ENCODE measurements at regions not wholly inside any gene's neighbourhood (a gene's known extent, or its start where the extent isn't known, plus 50 kb on each side); places are given as distances from the start of the nearest gene placed in this dataset.
"Not testable (repeated sequence)": the region's sequence is repeated elsewhere in the genome, so short reads cannot be mapped to it uniquely, and the experiment has no call there.

- not testable (repeated sequence) for H3K27ac ChIP-seq (ENCODE audit: poor library complexity, severe bottlenecking)
Measured at GRCh38 chr5:86302643-86303042, 315.1 kb upstream of the COX7C start.

GRCh38 chr5:86305050-86305449 is 312.7 kb upstream of the COX7C start:
- ATAC-seq (ENCODE audit: low read depth), result 0 out of 3 replicates have a peak, but pooled peaks have one; percentile 50
- not testable (repeated sequence) for DNase-seq (ENCODE audit: low spot score); H3K9me3 ChIP-seq (ENCODE audit: severe bottlenecking); H3K4me1 ChIP-seq (ENCODE audit: insufficient read depth, poor library complexity, severe bottlenecking); H3K36me3 ChIP-seq (ENCODE audit: low read depth); H3K4me3 ChIP-seq (ENCODE audit: severe bottlenecking); H3K27ac ChIP-seq (ENCODE audit: poor library complexity, severe bottlenecking)
- H3K27me3 ChIP-seq (ENCODE audit: insufficient read depth, poor library complexity, severe bottlenecking), result peaks cover 15% of the 10 kb centered on the region
- peak; percentile 73 for TF ChIP-seq CTCF (IDR thresholded peaks at IDR 0.05; ENCODE audit: poor library complexity, severe bottlenecking)

More at GRCh38 chr5:86302643-86303042, 315.1 kb upstream of the COX7C start:
- not testable (repeated sequence) for H3K4me3 ChIP-seq (ENCODE audit: severe bottlenecking); ATAC-seq (ENCODE audit: low read depth); H3K27me3 ChIP-seq (ENCODE audit: insufficient read depth, poor library complexity, severe bottlenecking); H3K36me3 ChIP-seq (ENCODE audit: low read depth); H3K4me1 ChIP-seq (ENCODE audit: insufficient read depth, poor library complexity, severe bottlenecking); DNase-seq (ENCODE audit: low spot score); H3K9me3 ChIP-seq (ENCODE audit: severe bottlenecking)

- H3K9me3 ChIP-seq (ENCODE audit: severe bottlenecking), result no peaks in the 10 kb centered on the region
- ATAC-seq (ENCODE audit: low read depth) (no peak), DNase-seq (ENCODE audit: low spot score) (no peak)
- no peaks in the 10 kb centered on the region for H3K27me3 ChIP-seq (ENCODE audit: insufficient read depth, poor library complexity, severe bottlenecking)
- no peak overlapping the region for H3K27ac ChIP-seq (ENCODE audit: poor library complexity, severe bottlenecking)
- H3K4me3 ChIP-seq (ENCODE audit: severe bottlenecking), result no peak overlapping the region
- no peak for TF ChIP-seq CTCF (IDR thresholded peaks at IDR 0.05; ENCODE audit: poor library complexity, severe bottlenecking)
- H3K36me3 ChIP-seq (ENCODE audit: low read depth), result no peaks in the 10 kb centered on the region
- no peaks in the 10 kb centered on the region for H3K4me1 ChIP-seq (ENCODE audit: insufficient read depth, poor library complexity, severe bottlenecking)
Measured at GRCh38 chr5:86314951-86315350, 302.8 kb upstream of the COX7C start.

- no peak overlapping the region for H3K4me3 ChIP-seq (ENCODE audit: severe bottlenecking)
- no peak for ATAC-seq (ENCODE audit: low read depth)
Measured at GRCh38 chr5:86320266-86320665, 297.5 kb upstream of the COX7C start.

GRCh38 chr5:86329318-86329717 is 288.4 kb upstream of the COX7C start:
- H3K27ac ChIP-seq (ENCODE audit: poor library complexity, severe bottlenecking), result no peak overlapping the region
- no peak for ATAC-seq (ENCODE audit: low read depth)
- no peaks in the 10 kb centered on the region for H3K36me3 ChIP-seq (ENCODE audit: low read depth)
- no peak for DNase-seq (ENCODE audit: low spot score)
- TF ChIP-seq CTCF (IDR thresholded peaks at IDR 0.05; ENCODE audit: poor library complexity, severe bottlenecking), result no peak
- no peaks in the 10 kb centered on the region for H3K4me1 ChIP-seq (ENCODE audit: insufficient read depth, poor library complexity, severe bottlenecking)
- H3K4me3 ChIP-seq (ENCODE audit: severe bottlenecking), result no peak overlapping the region
- no peaks in the 10 kb centered on the region for H3K9me3 ChIP-seq (ENCODE audit: severe bottlenecking)
- peaks cover 1% of the 10 kb centered on the region for H3K27me3 ChIP-seq (ENCODE audit: insufficient read depth, poor library complexity, severe bottlenecking)

More at GRCh38 chr5:86320266-86320665, 297.5 kb upstream of the COX7C start:
- Histone ChIP-seq H3K36me3 (ENCODE audit: low read depth) (no peaks in the 10 kb centered on the region), H3K4me1 (ENCODE audit: insufficient read depth, poor library complexity, severe bottlenecking) (no peaks in the 10 kb centered on the region), H3K27ac (ENCODE audit: poor library complexity, severe bottlenecking) (no peak overlapping the region), H3K9me3 (ENCODE audit: severe bottlenecking) (no peaks in the 10 kb centered on the region), H3K27me3 (ENCODE audit: insufficient read depth, poor library complexity, severe bottlenecking) (peaks cover 14% of the 10 kb centered on the region)
- DNase-seq (ENCODE audit: low spot score), result no peak
- no peak for TF ChIP-seq CTCF (IDR thresholded peaks at IDR 0.05; ENCODE audit: poor library complexity, severe bottlenecking)

Measured in RWPE2 (cell line).